HCT116 (cell line): ENCODE measurements at regions not wholly inside any gene's neighbourhood (a gene's known extent, or its start where the extent isn't known, plus 50 kb on each side); places are given as distances from the start of the nearest gene placed in this dataset.

Source experiments
- ATAC-seq: fragments of 200-7000 bp; cut with Tn5 transposase; 2 replicates; pipeline ENCODE4 v1.9.1; 2020; ENCODE audit warnings: mild to moderate bottlenecking, moderate library complexity
- BruUV-seq: library from RNA; stranded (reverse); fragments of 400-500 nt; replicated peaks from 2 replicates; lab custom pipeline; 2021; lab: Mats Ljungman, UMichigan
- CTCF ChIA-PET: fragments of 300-600 bp; sonication (Branson Sonifier 250); formaldehyde crosslinking; loops from one replicate; lab custom pipeline; 2021; ENCODE audit warnings: antibody characterized with exemption; lab: Charles Lee
- POLR2A ChIA-PET: fragments of 300-600, 350-600 bp; sonication (Branson Sonifier 250); formaldehyde crosslinking; loops from one replicate; lab custom pipeline; 2021; ENCODE audit warnings: antibody characterized with exemption; lab: Charles Lee
- RAD21 ChIA-PET, 2 experiments: fragments of 300-600 bp; sonication (Branson Sonifier 250); formaldehyde crosslinking; loops; one replicate each; lab custom pipeline; 2023; ENCODE audit warnings: low total read pairs in 2 of 2; ENCODE audit not compliant: uncharacterized antibody in 2 of 2, unreplicated experiment in 2 of 2, low non-redundant PET in 1 of 2; lab: Charles Lee
- DNase-seq: peaks from one replicate; pipeline ENCODE4 v3.0.0-alpha.2; 2010; ENCODE audit warnings: low read depth, low spot score
- H2AFZ ChIP-seq: fragments of 200-600 bp; shearing (Covaris generic), sonication (generic); 2 replicates; pipeline ENCODE4 v1.6.1; 2017; ENCODE audit warnings: low read depth, mixed run types, mixed read lengths, antibody characterized with exemption, low read length; ENCODE audit not compliant: poor library complexity, severe bottlenecking
- H3K27ac ChIP-seq: 2 replicates; pipeline ENCODE4 v1.5.1; 2012; ENCODE audit warnings: low read depth, low read length
- H3K27me3 ChIP-seq: fragments of 200-600 bp; sonication (generic); 2 replicates; pipeline ENCODE4 v1.6.1; 2016; ENCODE audit warnings: mixed run types, low read length, mixed read lengths; ENCODE audit not compliant: insufficient read depth
- H3K36me3 ChIP-seq, 2 experiments: fragments of 200-500 bp in 1 of 2; fragments of 200-600 bp in 1 of 2; sonication (Bioruptor generic) in 1 of 2; sonication (generic) in 1 of 2; 2 replicates each; pipeline versions ENCODE4 v1.5.1 to v1.6.1; 2014 to 2016; ENCODE audit warnings: low read length in 2 of 2, inconsistent platforms in 1 of 2, mixed read lengths in 1 of 2, mixed run types in 1 of 2; ENCODE audit not compliant: insufficient read depth in 2 of 2, control insufficient read depth in 1 of 2
- H3K4me1 ChIP-seq, 2 experiments: fragments of 200-600 bp in 1 of 2; sonication (generic) in 1 of 2; 2 replicates each; pipeline versions ENCODE4 v1.5.1 to v1.6.1; 2012 to 2017; ENCODE audit warnings: low read length in 2 of 2, inconsistent platforms in 1 of 2, mild to moderate bottlenecking in 1 of 2, mixed read lengths in 1 of 2, mixed run types in 1 of 2, moderate library complexity in 1 of 2; ENCODE audit not compliant: insufficient read depth in 2 of 2, control insufficient read depth in 1 of 2
- H3K4me2 ChIP-seq: fragments of 200-600 bp; sonication (generic); 2 replicates; pipeline ENCODE4 v1.6.1; 2017; ENCODE audit warnings: mixed run types, low read length, mixed read lengths
- H3K4me3 ChIP-seq, 2 experiments: fragments of 200-600 bp in 1 of 2; sonication (generic) in 1 of 2; replicated peaks in 1 of 2; 2 replicates each; pipeline ENCODE4 v1.5.1; 2011 to 2016; ENCODE audit warnings: low read length in 2 of 2, control low read depth in 1 of 2, low read depth in 1 of 2, mild to moderate bottlenecking in 1 of 2, mixed read lengths in 1 of 2, mixed run types in 1 of 2
- H3K79me2 ChIP-seq: fragments of 200-600 bp; sonication (generic); 2 replicates; pipeline ENCODE4 v1.6.1; 2017; ENCODE audit warnings: mild to moderate bottlenecking, mixed run types, low read length, moderate library complexity, mixed read lengths; ENCODE audit not compliant: insufficient read depth
- H3K9ac ChIP-seq: fragments of 200-600 bp; sonication (generic); 2 replicates; pipeline ENCODE4 v1.6.1; 2016; ENCODE audit warnings: low read length, mixed read lengths
- H3K9me2 ChIP-seq: fragments of 200-600 bp; sonication (generic), shearing (Covaris generic); 2 replicates; pipeline ENCODE4 v1.6.1; 2017; ENCODE audit warnings: mixed run types, mild to moderate bottlenecking, moderate library complexity; ENCODE audit not compliant: insufficient read depth
- H3K9me3 ChIP-seq, 2 experiments: fragments of 200-500 bp in 1 of 2; fragments of 200-600 bp in 1 of 2; sonication (Bioruptor generic) in 1 of 2; sonication (generic) in 1 of 2; 2 replicates each; pipeline ENCODE4 v1.6.1; 2014 to 2017; ENCODE audit warnings: low read length in 2 of 2, mixed read lengths in 2 of 2, inconsistent platforms in 1 of 2, low read depth in 1 of 2, mild to moderate bottlenecking in 1 of 2, mixed run types in 1 of 2, moderate library complexity in 1 of 2; ENCODE audit not compliant: control insufficient read depth in 1 of 2, insufficient read depth in 1 of 2
- H4K20me1 ChIP-seq: fragments of 200-600 bp; sonication (generic), shearing (Covaris generic); 2 replicates; pipeline ENCODE4 v1.6.1; 2017; ENCODE audit warnings: mixed run types, mild to moderate bottlenecking, moderate library complexity; ENCODE audit not compliant: insufficient read depth
- CBX3 ChIP-seq: IDR thresholded peaks from 2 replicates; pipeline ENCODE4 v1.6.1; 2012; ENCODE audit warnings: low read depth
- CEBPB ChIP-seq: IDR thresholded peaks from 2 replicates; pipeline ENCODE4 v1.6.1; 2012; ENCODE audit warnings: low read depth
- ELF1 ChIP-seq: IDR thresholded peaks from 2 replicates; pipeline ENCODE4 v1.6.1; 2012; ENCODE audit warnings: low read depth, borderline replicate concordance
- FOSL1 ChIP-seq: IDR thresholded peaks from 2 replicates; pipeline ENCODE4 v1.6.1; 2012; ENCODE audit warnings: low read depth
- MAX ChIP-seq: IDR thresholded peaks from 2 replicates; pipeline ENCODE4 v1.6.1; 2012
- POLR2A ChIP-seq: IDR thresholded peaks from 2 replicates; pipeline ENCODE4 v1.7.0; 2011; ENCODE audit warnings: borderline replicate concordance; ENCODE audit not compliant: insufficient read depth, insufficient read length; ENCODE audit errors: extremely low read depth
- POLR2AphosphoS5 ChIP-seq: IDR thresholded peaks from 2 replicates; pipeline ENCODE4 v1.6.1; 2011; ENCODE audit warnings: mild to moderate bottlenecking, low read depth, low read length, moderate library complexity
- RAD21 ChIP-seq: IDR thresholded peaks from 2 replicates; pipeline ENCODE4 v1.6.1; 2012; ENCODE audit warnings: low read depth, mild to moderate bottlenecking
- SIN3A ChIP-seq: IDR thresholded peaks from 2 replicates; pipeline ENCODE4 v1.6.1; 2012; ENCODE audit warnings: low read depth
- SP1 ChIP-seq: IDR thresholded peaks from 2 replicates; pipeline ENCODE4 v1.6.1; 2012; ENCODE audit warnings: low read depth
- TCF7L2 ChIP-seq: IDR thresholded peaks from 2 replicates; pipeline ENCODE4 v1.7.0; 2011; ENCODE audit warnings: borderline replicate concordance, inconsistent platforms; ENCODE audit not compliant: insufficient read depth, insufficient read length; ENCODE audit errors: extremely low read depth
- YY1 ChIP-seq: IDR thresholded peaks from 2 replicates; pipeline ENCODE4 v1.6.1; 2011; ENCODE audit warnings: low read length, low read depth, moderate library complexity, mild to moderate bottlenecking; ENCODE audit not compliant: insufficient replicate concordance; ENCODE audit errors: extremely low read depth
- ZFX ChIP-seq: fragments of 450-650 bp; IDR thresholded peaks from 2 replicates; pipeline ENCODE4 v1.6.1; 2017
- intact Hi-C: fragments of 100-400 bp; cut with micrococcal nuclease; formaldehyde crosslinking; loops from 2 replicates; pipeline ENCODE4 v1.10.0; 2022

- DNase-seq (no peak), ATAC-seq (no peak)
- intact Hi-C loops: no loop called here
- TF ChIP-seq POLR2A (no peak), YY1 (no peak), POLR2AphosphoS5 (no peak), ZFX (no peak), CBX3 (no peak), RAD21 (no peak), CEBPB (no peak), TCF7L2 (no peak), MAX (no peak), ELF1 (no peak), FOSL1 (no peak)
- Histone ChIP-seq H4K20me1 (no peaks in the 10 kb centered on the region), H3K4me1 (no peaks in the 10 kb centered on the region), H3K9me2 (no peaks in the 10 kb centered on the region), H3K36me3 (no peaks in the 10 kb centered on the region), H3K27me3 (no peaks in the 10 kb centered on the region), H3K4me3 (no peak overlapping the region), H3K9me3 (peaks cover 0 to 26% of the 10 kb centered on the region in 2 experiments; a peak in 2 of 4 replicates), H3K27ac (no peak overlapping the region), H2AFZ (no peak overlapping the region), H3K4me2 (no peak overlapping the region), H3K79me2 (no peaks in the 10 kb centered on the region), H3K9ac (no peak overlapping the region)
- POLR2A ChIA-PET: no interaction called here
- BruUV-seq: no TSS peak
- RAD21 ChIA-PET: no interaction called here
- CTCF ChIA-PET: no interaction called here
These were observed 620.8 kb upstream of the AUTS2 start for GRCh38 chr7:68977385-68978055.

GRCh38 chr7:68978710-68979109, 619.6 kb upstream of the AUTS2 start:
- no peak overlapping the region for H3K9ac ChIP-seq
- no peak overlapping the region for H3K27ac ChIP-seq
- ChIA-PET POLR2A (no interaction called here), CTCF (no interaction called here), RAD21 (no interaction called here)
- H3K36me3 ChIP-seq: no peaks in the 10 kb centered on the region
- intact Hi-C loops: no loop called here
- no peaks in the 10 kb centered on the region for H3K9me2 ChIP-seq
- no peak for DNase-seq
- peaks cover 0 to 19% of the 10 kb centered on the region in 2 experiments; a peak in 2 of 4 replicates for H3K9me3 ChIP-seq
- no peaks in the 10 kb centered on the region for H4K20me1 ChIP-seq
- no peak overlapping the region for H2AFZ ChIP-seq
- H3K4me3 ChIP-seq: no peak overlapping the region
- no peaks in the 10 kb centered on the region for H3K4me1 ChIP-seq
- H3K79me2 ChIP-seq: no peaks in the 10 kb centered on the region
- H3K4me2 ChIP-seq: no peak overlapping the region
- ATAC-seq: no peak
- TF ChIP-seq SIN3A: no peak
- TF ChIP-seq MAX: no peak
- TF ChIP-seq SP1: no peak
- no peaks in the 10 kb centered on the region for H3K27me3 ChIP-seq
- no TSS peak for BruUV-seq
